T-cell (primary cell): ENCODE measurements at regions not wholly inside any gene's neighbourhood (a gene's known extent, or its start where the extent isn't known, plus 50 kb on each side); places are given as distances from the start of the nearest gene placed in this dataset.

Source experiments
- ATAC-seq, 4 experiments: fragments of 200-7000 bp in 3 of 4; fragments of 150-1000 bp in 1 of 4; cut with Tn5 transposase; replicated peaks in 1 of 4; 1 replicate in 3 of 4; 2 replicates in 1 of 4; pipeline ENCODE4 v1.10.0; 2021; ENCODE audit warnings: moderate library complexity in 3 of 4, mild to moderate bottlenecking in 2 of 4, moderate number of reproducible peaks in 1 of 4
- CTCF ChIA-PET, 2 donors: fragments of 300-600 bp; sonication (Branson Sonifier 250); formaldehyde crosslinking; loops; one replicate each; lab custom pipeline; 2022; ENCODE audit warnings: antibody characterized with exemption in 2 of 2; lab: Charles Lee
- POLR2A ChIA-PET, 2 donors: fragments of 300-600 bp; sonication (Branson Sonifier 250); formaldehyde crosslinking; loops; one replicate each; lab custom pipeline; 2022; ENCODE audit warnings: antibody characterized with exemption in 2 of 2; lab: Charles Lee
- DNase-seq, 35 experiments: peaks; one replicate each; pipeline versions ENCODE4 v3.0.0 to v3.0.0-alpha.2; 2013 to 2023
- H3K27ac ChIP-seq: one replicate; pipeline ENCODE4 v1.5.1; 2013; ENCODE audit warnings: low read length
- H3K27me3 ChIP-seq, 2 experiments: replicated peaks in 1 of 2; 1 replicate in 1 of 2; 2 replicates in 1 of 2; pipeline versions ENCODE4 v1.6.1 to v1.7.0; 2013; ENCODE audit warnings: low read length in 1 of 2, mixed read lengths in 1 of 2; ENCODE audit not compliant: control insufficient read depth in 2 of 2, insufficient read depth in 2 of 2; ENCODE audit errors: extremely low read depth in 1 of 2
- H3K36me3 ChIP-seq, 2 donors: 1 replicate in 1 of 2; 2 replicates in 1 of 2; pipeline versions ENCODE4 v1.6.1 to v1.7.0; 2013; ENCODE audit warnings: low read length in 1 of 2; ENCODE audit not compliant: control insufficient read depth in 2 of 2, insufficient read depth in 1 of 2; ENCODE audit errors: extremely low read depth in 1 of 2
- H3K4me1 ChIP-seq, 2 experiments: 1 replicate in 1 of 2; 2 replicates in 1 of 2; pipeline versions ENCODE4 v1.6.1 to v1.7.0; 2013; ENCODE audit warnings: low read length in 2 of 2, mixed read lengths in 1 of 2; ENCODE audit not compliant: insufficient read depth in 2 of 2, control insufficient read depth in 1 of 2; ENCODE audit errors: extremely low read depth in 1 of 2
- H3K4me3 ChIP-seq, 2 donors: 1 replicate in 1 of 2; 2 replicates in 1 of 2; pipeline versions ENCODE4 v1.5.1 to v1.7.0; 2013; ENCODE audit warnings: mild to moderate bottlenecking in 2 of 2, low read length in 1 of 2, moderate library complexity in 1 of 2; ENCODE audit not compliant: control insufficient read depth in 1 of 2; ENCODE audit errors: extremely low read depth in 1 of 2
- H3K9me3 ChIP-seq: 2 replicates; pipeline ENCODE4 v1.7.0; 2013
- H3K27ac Mint-ChIP-seq, 2 donors: one replicate each; pipeline ENCODE4 v1.8.0; 2020 to 2021; ENCODE audit warnings: mild to moderate bottlenecking in 2 of 2, mixed read lengths in 2 of 2
- H3K27me3 Mint-ChIP-seq, 2 donors: one replicate each; pipeline ENCODE4 v1.8.0; 2021 to 2022; ENCODE audit warnings: mixed read lengths in 2 of 2
- H3K36me3 Mint-ChIP-seq: one replicate; pipeline ENCODE4 v1.8.0; 2021; ENCODE audit warnings: mixed read lengths
- H3K4me1 Mint-ChIP-seq, 3 donors: one replicate each; pipeline ENCODE4 v1.8.0; 2020 to 2022; ENCODE audit warnings: mixed read lengths in 3 of 3, mild to moderate bottlenecking in 1 of 3
- H3K4me3 Mint-ChIP-seq, 3 donors: one replicate each; pipeline ENCODE4 v1.8.0; 2020 to 2022; ENCODE audit warnings: mild to moderate bottlenecking in 3 of 3, mixed read lengths in 3 of 3, moderate library complexity in 3 of 3
- H3K9me3 Mint-ChIP-seq, 3 donors: one replicate each; pipeline ENCODE4 v1.8.0; 2020 to 2022; ENCODE audit warnings: mixed read lengths in 3 of 3
- WGBS: methylation state at CpG from one replicate; pipeline ENCODE4 v1.1.5; 2013; ENCODE audit warnings: missing lambda C conversion rate; ENCODE audit not compliant: insufficient coverage; 5-methylcytosine and 5-hydroxymethylcytosine counted together

- Histone ChIP-seq H3K4me1 (no peaks in the 10 kb centered on the region), H3K27me3 (peaks cover 0 to 5% of the 10 kb centered on the region in 2 experiments), H3K27ac (no peak overlapping the region), H3K9me3 (no peaks in the 10 kb centered on the region), H3K36me3 (no peaks in the 10 kb centered on the region), H3K4me3 (no peak overlapping the region)
- WGBS: no CpG with 5 or more reads among the region's 5 CpGs
- ATAC-seq: no peak
- Mint-ChIP-seq H3K4me1 (no peaks in the 10 kb centered on the region), H3K27ac (no peak overlapping the region), H3K36me3 (no peaks in the 10 kb centered on the region), H3K9me3 (no peaks in the 10 kb centered on the region), H3K4me3 (no peak overlapping the region), H3K27me3 (peaks cover 3 to 7% of the 10 kb centered on the region in 2 donors)
- DNase-seq: no peak
- ChIA-PET POLR2A (no interaction called here), CTCF (no interaction called here)
Observed at GRCh38 chr6:128827675-128828464, 55.1 kb upstream of the LAMA2 start.

- POLR2A ChIA-PET: no interaction called here
- CTCF ChIA-PET: no interaction called here
- H3K27me3 ChIP-seq: peaks cover 0 to 5% of the 10 kb centered on the region in 2 experiments
- no peak overlapping the region for H3K27ac ChIP-seq
- no peak overlapping the region for H3K4me3 Mint-ChIP-seq
- H3K4me1 Mint-ChIP-seq: no peaks in the 10 kb centered on the region
- no peaks in the 10 kb centered on the region for H3K9me3 Mint-ChIP-seq
- H3K27ac Mint-ChIP-seq: no peak overlapping the region
- no peak overlapping the region for H3K4me3 ChIP-seq
- ATAC-seq (no peak), DNase-seq (no peak)
- H3K36me3 ChIP-seq: no peaks in the 10 kb centered on the region
- no peaks in the 10 kb centered on the region for H3K9me3 ChIP-seq
- H3K27me3 Mint-ChIP-seq: peaks cover 3 to 7% of the 10 kb centered on the region in 2 donors
- WGBS: 60% methylated on average over 3 of the region's 3 CpGs
- no peaks in the 10 kb centered on the region for H3K36me3 Mint-ChIP-seq
- H3K4me1 ChIP-seq: no peaks in the 10 kb centered on the region
Observed at GRCh38 chr6:128826606-128827005, 56.3 kb upstream of the LAMA2 start.

GRCh38 chr6:128822271-128822670, 60.7 kb upstream of the LAMA2 start:
- no peaks in the 10 kb centered on the region for H3K27me3 ChIP-seq
- no peak for ATAC-seq
- no peak for DNase-seq
- no peaks in the 10 kb centered on the region for H3K36me3 ChIP-seq
- H3K4me3 ChIP-seq: no peak overlapping the region
- H3K27me3 Mint-ChIP-seq: peaks cover 11% of the 10 kb centered on the region in 2 donors
- no peak overlapping the region for H3K27ac ChIP-seq
- POLR2A ChIA-PET: no interaction called here
- no peaks in the 10 kb centered on the region for H3K4me1 ChIP-seq
- CTCF ChIA-PET: no interaction called here
- H3K4me1 Mint-ChIP-seq: no peaks in the 10 kb centered on the region
- no peak overlapping the region for H3K27ac Mint-ChIP-seq
- no peaks in the 10 kb centered on the region for H3K9me3 ChIP-seq
- no peak overlapping the region for H3K4me3 Mint-ChIP-seq
- WGBS: no CpG with 5 or more reads among the region's 3 CpGs
- H3K36me3 Mint-ChIP-seq: no peaks in the 10 kb centered on the region
- no peaks in the 10 kb centered on the region for H3K9me3 Mint-ChIP-seq

- ChIA-PET POLR2A (no interaction called here), CTCF (interaction anchor here in 1 of 2 donors (0.6 kb wide), 1 partner anchor 198 kb away, joined by 3 read pairs; no protein-coding TSS in a partner anchor)
- Histone ChIP-seq H3K27me3 (no peaks in the 10 kb centered on the region), H3K9me3 (no peaks in the 10 kb centered on the region), H3K4me1 (no peaks in the 10 kb centered on the region), H3K36me3 (no peaks in the 10 kb centered on the region), H3K4me3 (no peak overlapping the region), H3K27ac (no peak overlapping the region)
- DNase-seq (no peak), ATAC-seq (no peak)
- H3K36me3 Mint-ChIP-seq: no peaks in the 10 kb centered on the region
- no peaks in the 10 kb centered on the region for H3K9me3 Mint-ChIP-seq
- no peak overlapping the region for H3K27ac Mint-ChIP-seq
- no CpG with 5 or more reads among the region's 2 CpGs for WGBS
- H3K4me3 Mint-ChIP-seq: no peak overlapping the region
- no peaks in the 10 kb centered on the region for H3K4me1 Mint-ChIP-seq
- H3K27me3 Mint-ChIP-seq: peaks cover 14 to 19% of the 10 kb centered on the region in 2 donors
Observed at GRCh38 chr6:128821116-128821515, 61.8 kb upstream of the LAMA2 start.

GRCh38 chr6:128808856-128809255, 74.1 kb upstream of the LAMA2 start:
- H3K4me3 Mint-ChIP-seq: no peak overlapping the region
- ChIA-PET POLR2A (no interaction called here), CTCF (interaction anchor here in 1 of 2 donors (0.6 kb wide), 3 partner anchors 565 to 723 kb away, joined by 3 to 4 read pairs (median 3); no protein-coding TSS in a partner anchor)
- no peaks in the 10 kb centered on the region for H3K9me3 Mint-ChIP-seq
- no peaks in the 10 kb centered on the region for H3K36me3 Mint-ChIP-seq
- H3K27ac Mint-ChIP-seq: no peak overlapping the region
- H3K9me3 ChIP-seq: no peaks in the 10 kb centered on the region
- no peak overlapping the region for H3K4me3 ChIP-seq
- no peak overlapping the region for H3K27ac ChIP-seq
- no peaks in the 10 kb centered on the region for H3K4me1 Mint-ChIP-seq
- H3K4me1 ChIP-seq: no peaks in the 10 kb centered on the region
- peaks cover 0 to 6% of the 10 kb centered on the region in 2 donors for H3K27me3 Mint-ChIP-seq
- DNase-seq (no peak), ATAC-seq (no peak)
- no peaks in the 10 kb centered on the region for H3K36me3 ChIP-seq
- no peaks in the 10 kb centered on the region for H3K27me3 ChIP-seq

- peak in 1 of 35 experiments; percentile 2 for DNase-seq
- no peaks in the 10 kb centered on the region for H3K9me3 ChIP-seq
- no CpG with 5 or more reads among the region's 2 CpGs for WGBS
- no peaks in the 10 kb centered on the region for H3K36me3 ChIP-seq
- Mint-ChIP-seq H3K27ac (no peak overlapping the region), H3K9me3 (no peaks in the 10 kb centered on the region), H3K4me3 (no peak overlapping the region), H3K36me3 (no peaks in the 10 kb centered on the region), H3K27me3 (peaks cover 0 to 4% of the 10 kb centered on the region in 2 donors), H3K4me1 (no peaks in the 10 kb centered on the region)
- H3K27me3 ChIP-seq: no peaks in the 10 kb centered on the region
- POLR2A ChIA-PET: no interaction called here
- CTCF ChIA-PET: interaction anchor here in 1 of 2 donors (1.0 kb wide), 1 partner anchor 563 kb away, joined by 8 read pairs; no protein-coding TSS in a partner anchor
- ATAC-seq: no peak
- no peak overlapping the region for H3K27ac ChIP-seq
- no peak overlapping the region for H3K4me3 ChIP-seq
- H3K4me1 ChIP-seq: no peaks in the 10 kb centered on the region
Observed at GRCh38 chr6:128807577-128807976, 75.4 kb upstream of the LAMA2 start.
